ENCODE measurements at regions not wholly inside any gene's neighbourhood (a gene's known extent, or its start where the extent isn't known, plus 50 kb on each side); places are given as distances from the start of the nearest gene placed in this dataset.

DNA sequence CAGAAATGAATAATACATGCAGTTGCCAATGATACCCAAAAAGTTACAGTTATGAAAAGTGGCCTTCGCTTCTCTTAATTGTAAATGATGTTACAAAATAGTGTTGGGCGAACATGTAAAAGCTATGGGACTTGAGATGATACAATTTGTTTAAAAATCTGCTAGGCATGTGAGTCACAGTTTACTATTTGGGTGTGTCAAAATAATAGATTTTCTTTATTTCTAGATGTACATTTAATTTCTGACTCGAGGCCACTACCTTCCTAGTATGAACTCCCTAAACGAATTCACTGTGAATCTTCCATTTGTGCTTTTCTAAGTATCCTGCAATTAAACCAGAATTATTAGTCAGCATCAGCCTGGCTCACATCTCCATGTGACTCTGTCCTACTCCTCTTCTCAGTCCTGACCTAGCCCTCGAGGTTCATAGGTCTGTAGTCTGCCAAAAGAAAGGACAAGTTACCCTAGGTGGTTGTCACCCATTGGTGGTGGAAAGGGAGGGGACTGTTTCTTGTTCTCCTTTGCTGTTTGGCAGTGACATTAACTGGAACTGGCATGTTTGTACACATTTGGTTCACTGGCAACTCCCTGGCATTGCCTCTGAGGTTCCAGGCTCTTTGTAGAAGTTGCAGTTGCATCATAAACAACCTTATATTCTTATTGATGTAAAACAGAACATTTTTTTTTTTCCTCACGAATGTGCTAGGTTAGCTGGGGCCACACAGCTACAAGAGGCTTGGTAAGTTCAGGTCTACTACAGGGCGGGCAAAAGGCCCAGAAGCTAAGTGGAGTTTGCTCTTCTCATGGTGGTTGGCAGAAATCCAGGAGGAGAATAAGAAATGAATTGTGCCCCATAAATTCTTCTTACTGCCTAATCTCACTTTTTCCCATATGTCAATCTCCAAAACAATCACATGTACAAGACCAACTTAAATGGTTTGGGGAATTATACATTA is 746.5 kb upstream of the ADAMTS5 start:
- in situ Hi-C loops (cut with HindIII; ENCODE audit: low sequenced_read_pairs), result no loop called here

- in situ Hi-C loops (cut with HindIII; ENCODE audit: low sequenced_read_pairs), result no loop called here
These were observed 737.8 kb upstream of the ADAMTS5 start for GRCh38 chr21:27704567-27705166.

DNA sequence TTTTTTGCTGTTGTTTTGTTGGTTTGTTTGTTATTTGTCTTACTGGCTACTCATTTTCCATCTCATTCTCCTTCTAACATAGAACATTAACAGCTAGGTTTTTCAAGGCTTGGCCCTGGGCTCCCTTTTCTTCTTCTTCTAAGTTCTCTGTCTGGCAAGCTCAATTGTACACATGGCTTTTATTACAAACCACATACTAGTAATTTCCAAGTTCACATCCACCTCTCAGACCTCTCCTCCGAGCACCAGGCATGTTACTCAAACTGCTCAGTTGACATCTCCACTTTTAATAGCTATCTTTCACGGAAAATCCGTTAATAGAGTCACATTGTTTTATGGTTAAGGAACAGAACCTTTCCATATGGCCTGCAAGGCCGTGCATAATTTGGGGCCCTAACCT is 736.9 kb upstream of the ADAMTS5 start:
- in situ Hi-C loops (cut with HindIII; ENCODE audit: low sequenced_read_pairs), result no loop called here

GRCh38 chr21:27700974-27701614 is 734.2 kb upstream of the ADAMTS5 start:
- in situ Hi-C loops (cut with HindIII; ENCODE audit: low sequenced_read_pairs), result no loop called here

GRCh38 chr21:27695246-27695645 is 728.4 kb upstream of the ADAMTS5 start:
- in situ Hi-C loops (cut with HindIII; ENCODE audit: low sequenced_read_pairs), result no loop called here

GRCh38 chr21:27694667-27695066 is 727.8 kb upstream of the ADAMTS5 start:
- in situ Hi-C loops (cut with HindIII; ENCODE audit: low sequenced_read_pairs), result no loop called here

GRCh38 chr21:27693376-27693775 is 726.5 kb upstream of the ADAMTS5 start:
- in situ Hi-C loops (cut with HindIII; ENCODE audit: low sequenced_read_pairs), result no loop called here

GRCh38 chr21:27691516-27691915 is 724.6 kb upstream of the ADAMTS5 start:
- in situ Hi-C loops (cut with HindIII; ENCODE audit: low sequenced_read_pairs), result no loop called here

- in situ Hi-C loops (cut with HindIII; ENCODE audit: low sequenced_read_pairs), result no loop called here
These were observed 724.1 kb upstream of the ADAMTS5 start for GRCh38 chr21:27691006-27691405.

DNA sequence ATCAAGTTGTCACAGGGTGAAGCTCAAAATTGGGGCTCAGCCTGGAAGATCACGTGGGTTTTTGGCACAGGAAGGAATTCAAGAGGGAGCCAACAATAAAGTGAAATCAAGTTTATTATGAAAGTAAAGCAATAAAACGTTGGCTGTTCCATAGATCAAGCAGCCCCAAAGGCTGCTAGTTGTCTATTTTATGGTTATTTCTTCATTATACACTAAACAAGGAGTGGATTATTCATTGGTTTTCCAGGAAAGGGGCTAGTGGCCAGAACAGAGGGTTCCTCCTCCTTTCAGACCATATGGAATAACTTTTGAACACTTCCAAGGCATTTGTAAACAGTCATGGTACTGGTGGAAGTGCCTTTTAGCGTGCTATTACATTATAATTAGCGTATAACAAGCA is 723.5 kb upstream of the ADAMTS5 start:
- in situ Hi-C loops (cut with HindIII; ENCODE audit: low sequenced_read_pairs), result no loop called here

- in situ Hi-C loops (cut with HindIII; ENCODE audit: low sequenced_read_pairs), result no loop called here
These were observed 721.9 kb upstream of the ADAMTS5 start for GRCh38 chr21:27688773-27689172.

DNA sequence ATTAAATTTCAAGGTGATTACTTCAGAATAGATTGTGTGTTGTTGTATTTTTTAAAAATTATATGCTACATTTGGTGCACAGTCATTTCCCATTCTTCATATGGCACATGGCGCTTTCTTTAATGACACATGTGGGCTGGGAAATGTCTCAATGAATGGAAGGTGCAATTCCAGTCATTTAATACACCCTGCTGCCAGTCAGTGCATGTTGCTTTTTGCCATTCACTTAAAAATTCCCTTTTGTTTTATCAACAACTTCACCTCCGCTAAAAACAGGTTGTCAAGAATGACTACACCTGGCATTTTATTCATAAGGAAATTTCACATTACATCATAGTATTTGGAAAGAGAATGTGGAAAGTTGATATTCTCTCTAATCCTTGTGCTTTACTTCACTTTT is 716.4 kb upstream of the ADAMTS5 start:
- in situ Hi-C loops (cut with HindIII; ENCODE audit: low sequenced_read_pairs), result no loop called here

DNA sequence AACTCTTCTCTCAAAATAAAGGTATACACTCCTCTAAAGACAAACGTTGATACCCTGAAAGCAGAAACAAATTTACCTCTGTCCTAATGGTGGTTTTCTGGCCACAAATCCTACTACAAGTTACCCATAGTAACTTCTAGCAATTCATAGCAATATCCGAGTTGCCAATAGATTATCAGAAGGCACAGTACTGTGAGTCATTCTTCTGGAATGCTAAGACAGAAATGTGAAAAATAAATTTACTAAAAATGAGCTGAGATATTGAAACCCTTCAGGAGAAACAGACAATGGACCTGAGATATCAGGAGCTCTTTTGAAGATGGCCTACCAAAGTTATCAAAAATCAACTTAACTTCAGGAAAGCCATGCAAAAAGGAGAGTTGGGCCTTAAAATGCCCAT is 715.0 kb upstream of the ADAMTS5 start:
- in situ Hi-C loops (cut with HindIII; ENCODE audit: low sequenced_read_pairs), result no loop called here

DNA sequence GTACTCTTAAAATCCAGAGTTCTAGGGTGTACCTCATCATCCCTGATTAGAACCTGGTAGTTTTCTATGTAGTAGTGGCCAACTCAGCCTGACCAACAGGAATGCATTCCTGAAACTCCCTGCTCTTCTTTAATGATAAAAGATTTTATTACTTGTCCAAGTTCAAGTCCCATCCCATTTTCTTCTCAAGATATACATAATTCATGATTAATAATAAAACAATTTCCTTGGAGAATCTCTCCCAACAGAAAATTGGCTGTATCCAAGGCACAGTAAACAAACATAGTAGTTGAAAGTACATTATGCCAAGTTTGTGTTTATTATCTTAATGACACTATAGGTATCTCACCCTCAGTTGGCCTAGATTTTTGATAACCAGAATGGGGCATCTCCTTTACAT is 714.1 kb upstream of the ADAMTS5 start:
- in situ Hi-C loops (cut with HindIII; ENCODE audit: low sequenced_read_pairs), result no loop called here

GRCh38 chr21:27680181-27680580 is 713.3 kb upstream of the ADAMTS5 start:
- in situ Hi-C loops (cut with HindIII; ENCODE audit: low sequenced_read_pairs), result no loop called here

GRCh38 chr21:27678511-27678910 is 711.6 kb upstream of the ADAMTS5 start:
- in situ Hi-C loops (cut with HindIII; ENCODE audit: low sequenced_read_pairs), result loop anchor here (10.0 kb wide), 1 partner anchor 564 kb away; no protein-coding TSS in a partner anchor

DNA sequence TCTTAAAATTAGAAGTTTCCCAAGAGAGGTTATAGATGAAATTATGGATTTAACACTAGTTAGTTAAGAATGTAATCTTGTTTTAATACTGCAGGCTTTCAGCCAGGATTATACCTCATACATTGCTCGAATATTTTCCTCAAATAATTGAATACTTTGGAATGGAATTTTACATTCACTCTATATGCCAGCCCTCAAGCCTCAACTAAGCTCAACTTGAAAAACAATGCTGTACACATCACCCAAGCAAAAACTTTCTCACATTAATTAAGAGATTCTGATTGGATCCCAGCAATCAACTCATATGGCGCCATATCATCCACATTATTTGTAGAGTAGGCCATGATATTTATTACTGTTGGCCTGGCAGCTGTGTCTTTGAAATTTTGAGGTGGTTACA is 710.7 kb upstream of the ADAMTS5 start:
- in situ Hi-C loops (cut with HindIII; ENCODE audit: low sequenced_read_pairs), result loop anchor here (10.0 kb wide), 1 partner anchor 563 kb away; no protein-coding TSS in a partner anchor

DNA sequence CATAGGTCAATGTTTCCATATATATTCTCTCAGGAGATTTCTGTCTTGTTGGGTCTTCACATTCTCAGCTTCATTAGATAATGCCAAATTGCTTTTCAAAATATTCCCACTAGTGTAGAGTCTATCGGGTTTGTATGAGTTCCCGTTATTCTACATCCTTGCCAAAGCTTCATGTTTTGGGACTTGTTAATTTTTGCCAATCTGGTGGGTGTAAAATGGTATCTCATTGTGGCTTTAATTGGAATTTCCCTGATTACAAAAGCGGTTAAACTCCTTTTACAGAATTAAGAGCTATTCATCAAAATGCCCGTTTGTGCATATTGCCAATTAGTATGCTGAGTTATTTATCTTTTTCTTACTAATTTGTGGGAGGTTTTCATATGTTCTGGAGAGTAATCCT is 708.4 kb upstream of the ADAMTS5 start:
- in situ Hi-C loops (cut with HindIII; ENCODE audit: low sequenced_read_pairs), result loop anchor here (10.0 kb wide), 1 partner anchor 561 kb away; no protein-coding TSS in a partner anchor

- in situ Hi-C loops (cut with HindIII; ENCODE audit: low sequenced_read_pairs), result loop anchor here (10.0 kb wide), 1 partner anchor 559 kb away; no protein-coding TSS in a partner anchor
These were observed 707.2 kb upstream of the ADAMTS5 start for GRCh38 chr21:27674041-27674615.

GRCh38 chr21:27673581-27673980 is 706.7 kb upstream of the ADAMTS5 start:
- in situ Hi-C loops (cut with HindIII; ENCODE audit: low sequenced_read_pairs), result loop anchor here (10.0 kb wide), 1 partner anchor 559 kb away; no protein-coding TSS in a partner anchor

DNA sequence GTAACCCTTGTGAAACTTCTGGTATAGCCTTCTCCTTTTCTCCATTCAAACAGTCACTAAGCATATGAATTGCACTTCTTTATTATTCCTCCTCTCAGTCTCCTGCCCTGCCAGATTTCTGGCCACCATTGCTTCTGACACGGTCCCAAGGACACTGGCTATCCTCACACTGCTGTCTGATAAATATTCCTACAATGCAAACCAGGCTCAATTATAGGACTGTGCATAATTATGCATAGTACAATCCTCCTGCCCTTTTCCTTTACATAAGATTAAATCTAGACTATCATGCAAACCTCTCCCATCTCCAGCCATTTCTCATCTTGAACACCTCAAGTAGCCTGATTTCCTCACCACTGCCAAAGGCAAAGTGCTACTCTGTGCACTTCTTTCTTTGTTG is 704.3 kb upstream of the ADAMTS5 start:
- in situ Hi-C loops (cut with HindIII; ENCODE audit: low sequenced_read_pairs), result loop anchor here (10.0 kb wide), 1 partner anchor 556 kb away; no protein-coding TSS in a partner anchor

Data from DLD1 (cell line).